GM12878 (cell line): ENCODE measurements at regions not wholly inside any gene's neighbourhood (a gene's known extent, or its start where the extent isn't known, plus 50 kb on each side); places are given as distances from the start of the nearest gene placed in this dataset.
"Not testable (repeated sequence)": the region's sequence is repeated elsewhere in the genome, so short reads cannot be mapped to it uniquely, and the experiment has no call there.

Experiments
- ATAC-seq: fragments of 200-7000 bp; cut with Tn5 transposase; 3 replicates; pipeline ENCODE4 v1.9.1; 2020; ENCODE audit warnings: mild to moderate bottlenecking, moderate library complexity
- BruUV-seq: library from RNA; stranded (reverse); fragments of 400-500 nt; replicated peaks from 2 replicates; lab custom pipeline; 2021; lab: Mats Ljungman, UMichigan
- CTCF ChIA-PET: fragments of 300-600 bp; sonication (Branson Sonifier 250); formaldehyde crosslinking; extraction: SDS; loops from one replicate; lab custom pipeline; 2021; ENCODE audit warnings: inconsistent platforms; lab: Yijun Ruan, JAX
- POLR2A ChIA-PET: fragments of 350-600 bp; formaldehyde crosslinking; extraction: SDS; loops from one replicate; lab custom pipeline; 2021; ENCODE audit warnings: inconsistent platforms; lab: Charles Lee
- RAD21 ChIA-PET: fragments of 300-600 bp; sonication (Branson Sonifier 250); formaldehyde crosslinking; loops from one replicate; lab custom pipeline; 2023; ENCODE audit warnings: antibody characterized with exemption; ENCODE audit not compliant: unreplicated experiment; lab: Charles Lee
- SMC1A ChIA-PET: fragments of 300-600 bp; sonication (Branson Sonifier 250); formaldehyde crosslinking; loops from one replicate; lab custom pipeline; 2023; ENCODE audit not compliant: unreplicated experiment, uncharacterized antibody; lab: Charles Lee
- DNase-seq: peaks from one replicate; pipeline ENCODE4 v3.0.0-alpha.2; 2011; ENCODE audit warnings: low read depth, low spot score
- FAIRE-seq: peaks from 3 replicates; lab custom pipeline; 2011; peaks lifted over from hg19 to GRCh38; lab: Jason Lieb, UNC
- H2AFZ ChIP-seq: 2 replicates; pipeline ENCODE4 v1.6.0; 2011; ENCODE audit warnings: low read depth, low read length, control low read depth; ENCODE audit not compliant: control insufficient read depth
- H3K27ac ChIP-seq: 2 replicates; pipeline ENCODE4 v1.5.1; 2011; ENCODE audit warnings: control low read depth; ENCODE audit not compliant: control insufficient read depth, insufficient read depth
- H3K27me3 ChIP-seq, 2 experiments: replicated peaks in 1 of 2; 2 replicates each; pipeline versions ENCODE4 v1.6.0 to v1.6.1; 2011; ENCODE audit warnings: low read length in 1 of 2; ENCODE audit not compliant: control insufficient read depth in 2 of 2, insufficient read depth in 2 of 2
- H3K36me3 ChIP-seq, 2 experiments: 2 replicates each; pipeline ENCODE4 v1.5.1; 2011; ENCODE audit warnings: low read length in 1 of 2; ENCODE audit not compliant: control insufficient read depth in 2 of 2, insufficient read depth in 2 of 2
- H3K4me1 ChIP-seq: 2 replicates; pipeline ENCODE4 v1.6.1; 2011; ENCODE audit warnings: mild to moderate bottlenecking, low read length, moderate library complexity, mixed read lengths; ENCODE audit not compliant: control insufficient read depth, insufficient read depth
- H3K4me2 ChIP-seq: 2 replicates; pipeline ENCODE4 v1.6.0; 2011; ENCODE audit warnings: control low read depth; ENCODE audit not compliant: control insufficient read depth, insufficient read depth
- H3K4me3 ChIP-seq: fragments of 200-600 bp; sonication (generic); 2 replicates; pipeline ENCODE4 v1.5.1; 2016
- H3K79me2 ChIP-seq: 2 replicates; pipeline ENCODE4 v1.6.0; 2011; ENCODE audit warnings: low read length; ENCODE audit not compliant: control insufficient read depth, insufficient read depth
- H3K9ac ChIP-seq: 2 replicates; pipeline ENCODE4 v1.8.0; 2011; ENCODE audit warnings: low read length, control low read depth, mixed read lengths; ENCODE audit not compliant: control insufficient read depth, insufficient read depth
- H3K9me3 ChIP-seq: replicated peaks from 3 replicates; pipeline ENCODE4 v1.5.1; 2011; ENCODE audit warnings: mild to moderate bottlenecking, low read length; ENCODE audit not compliant: control insufficient read depth, insufficient read depth
- H4K20me1 ChIP-seq: 2 replicates; pipeline ENCODE4 v1.6.0; 2011; ENCODE audit not compliant: control insufficient read depth, insufficient read depth
- ESRRA ChIP-seq: IDR thresholded peaks from 2 replicates; pipeline ENCODE4 v1.6.1; 2012; ENCODE audit warnings: mild to moderate bottlenecking, low read length, improper control_type of control experiment
- HDGF ChIP-seq: fragments of 450-650 bp; IDR thresholded peaks from 2 replicates; pipeline ENCODE4 v1.6.1; 2016; ENCODE audit warnings: antibody characterized with exemption
- MTA3 ChIP-seq: IDR thresholded peaks from 2 replicates; pipeline ENCODE4 v1.6.1; 2012; ENCODE audit warnings: low read length, inconsistent platforms, borderline replicate concordance
- RUNX3 ChIP-seq: IDR thresholded peaks from 2 replicates; pipeline ENCODE4 v1.6.1; 2012; ENCODE audit warnings: low read length, inconsistent platforms
- ZSCAN29 ChIP-seq: fragments of 450-650 bp; IDR thresholded peaks from 2 replicates; pipeline ENCODE4 v1.6.1; 2017; ENCODE audit warnings: mild to moderate bottlenecking, moderate library complexity
- WGBS: methylation state at CpG from one replicate; pipeline ENCODE4 v1.1.6; 2016; ENCODE audit warnings: low lambda C conversion rate; ENCODE audit not compliant: insufficient replicate concordance, insufficient coverage; ENCODE audit errors: missing lambda C conversion rate; 5-methylcytosine and 5-hydroxymethylcytosine counted together
- in situ Hi-C: fragments of 300-500 bp; cut with MboI; formaldehyde crosslinking; loops from 9 replicates; pipeline ENCODE4 v1.14.3; 2018; ENCODE audit warnings: mixed read lengths
- intact Hi-C: fragments of 100-400 bp; cut with micrococcal nuclease; formaldehyde crosslinking; loops from one replicate; pipeline ENCODE4 v1.14.2; 2022; ENCODE audit not compliant: unreplicated experiment
- TF ChIP-seq, protein P1 (sequence below): IDR thresholded peaks from 2 replicates; pipeline ENCODE4 v1.6.1; 2012; ENCODE audit warnings: improper control_type of control experiment, low read depth, low read length; ENCODE audit not compliant: insufficient replicate concordance

DNA sequence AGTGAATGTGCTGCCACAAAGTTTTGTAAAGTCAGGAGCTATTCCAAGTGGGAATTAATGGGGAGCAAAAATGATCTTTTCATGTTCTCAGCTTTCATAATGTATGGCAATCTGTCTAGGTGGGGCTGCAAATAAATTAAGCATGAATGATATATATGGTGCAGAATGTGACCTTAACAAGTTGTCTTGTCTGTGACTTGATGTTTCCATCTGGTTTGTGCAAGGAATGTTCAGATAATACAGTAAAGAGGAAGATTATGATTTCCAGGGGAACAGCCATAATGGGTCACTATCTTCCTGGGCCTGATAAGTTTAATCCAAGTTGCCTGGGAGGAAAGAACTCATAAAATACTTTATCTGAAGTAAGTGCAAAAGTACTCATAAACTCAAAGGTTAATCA is 1815.8 kb upstream of the FLRT2 start (continued):
- TF ChIP-seq, protein P1, sequence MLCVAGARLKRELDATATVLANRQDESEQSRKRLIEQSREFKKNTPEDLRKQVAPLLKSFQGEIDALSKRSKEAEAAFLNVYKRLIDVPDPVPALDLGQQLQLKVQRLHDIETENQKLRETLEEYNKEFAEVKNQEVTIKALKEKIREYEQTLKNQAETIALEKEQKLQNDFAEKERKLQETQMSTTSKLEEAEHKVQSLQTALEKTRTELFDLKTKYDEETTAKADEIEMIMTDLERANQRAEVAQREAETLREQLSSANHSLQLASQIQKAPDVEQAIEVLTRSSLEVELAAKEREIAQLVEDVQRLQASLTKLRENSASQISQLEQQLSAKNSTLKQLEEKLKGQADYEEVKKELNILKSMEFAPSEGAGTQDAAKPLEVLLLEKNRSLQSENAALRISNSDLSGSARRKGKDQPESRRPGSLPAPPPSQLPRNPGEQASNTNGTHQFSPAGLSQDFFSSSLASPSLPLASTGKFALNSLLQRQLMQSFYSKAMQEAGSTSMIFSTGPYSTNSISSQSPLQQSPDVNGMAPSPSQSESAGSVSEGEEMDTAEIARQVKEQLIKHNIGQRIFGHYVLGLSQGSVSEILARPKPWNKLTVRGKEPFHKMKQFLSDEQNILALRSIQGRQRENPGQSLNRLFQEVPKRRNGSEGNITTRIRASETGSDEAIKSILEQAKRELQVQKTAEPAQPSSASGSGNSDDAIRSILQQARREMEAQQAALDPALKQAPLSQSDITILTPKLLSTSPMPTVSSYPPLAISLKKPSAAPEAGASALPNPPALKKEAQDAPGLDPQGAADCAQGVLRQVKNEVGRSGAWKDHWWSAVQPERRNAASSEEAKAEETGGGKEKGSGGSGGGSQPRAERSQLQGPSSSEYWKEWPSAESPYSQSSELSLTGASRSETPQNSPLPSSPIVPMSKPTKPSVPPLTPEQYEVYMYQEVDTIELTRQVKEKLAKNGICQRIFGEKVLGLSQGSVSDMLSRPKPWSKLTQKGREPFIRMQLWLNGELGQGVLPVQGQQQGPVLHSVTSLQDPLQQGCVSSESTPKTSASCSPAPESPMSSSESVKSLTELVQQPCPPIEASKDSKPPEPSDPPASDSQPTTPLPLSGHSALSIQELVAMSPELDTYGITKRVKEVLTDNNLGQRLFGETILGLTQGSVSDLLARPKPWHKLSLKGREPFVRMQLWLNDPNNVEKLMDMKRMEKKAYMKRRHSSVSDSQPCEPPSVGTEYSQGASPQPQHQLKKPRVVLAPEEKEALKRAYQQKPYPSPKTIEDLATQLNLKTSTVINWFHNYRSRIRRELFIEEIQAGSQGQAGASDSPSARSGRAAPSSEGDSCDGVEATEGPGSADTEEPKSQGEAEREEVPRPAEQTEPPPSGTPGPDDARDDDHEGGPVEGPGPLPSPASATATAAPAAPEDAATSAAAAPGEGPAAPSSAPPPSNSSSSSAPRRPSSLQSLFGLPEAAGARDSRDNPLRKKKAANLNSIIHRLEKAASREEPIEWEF: no peak
- TF ChIP-seq MTA3: no peak
- no peak for TF ChIP-seq ESRRA
- no peak for TF ChIP-seq RUNX3
- no peak for TF ChIP-seq HDGF
- no peak for TF ChIP-seq ZSCAN29

DNA sequence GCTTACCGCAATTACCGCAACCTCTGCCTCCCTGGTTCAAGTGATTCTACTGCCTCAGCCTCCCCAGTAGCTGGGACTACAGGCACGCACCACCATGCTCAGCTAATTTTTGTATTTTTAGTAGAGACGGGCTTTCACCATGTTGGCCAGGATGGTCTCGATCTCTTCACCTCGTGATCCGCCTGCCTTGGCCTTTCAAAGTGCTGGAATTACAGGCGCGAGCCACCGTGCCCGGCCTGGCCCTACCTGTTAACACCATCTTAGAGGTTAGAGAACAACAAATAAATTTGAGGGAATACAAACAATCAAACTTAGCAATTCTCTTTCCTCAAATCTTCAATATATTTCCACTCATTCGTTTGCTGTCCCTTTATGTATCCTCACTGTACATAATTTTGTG is 1810.5 kb upstream of the FLRT2 start:
- H3K36me3 ChIP-seq, H2AFZ ChIP-seq, SMC1A ChIA-PET, FAIRE-seq, intact Hi-C loops, DNase-seq, RAD21 ChIA-PET, CTCF ChIA-PET, H3K27me3 ChIP-seq, BruUV-seq, H4K20me1 ChIP-seq, H3K79me2 ChIP-seq, H3K4me3 ChIP-seq, H3K9me3 ChIP-seq, H3K9ac ChIP-seq, POLR2A ChIA-PET, ATAC-seq, H3K4me1 ChIP-seq, H3K27ac ChIP-seq, H3K4me2 ChIP-seq, in situ Hi-C loops: not testable (repeated sequence)
- 76% methylated on average over 11 of the region's 12 CpGs for WGBS
